GM23338 (cell line): ENCODE measurements at regions not wholly inside any gene's neighbourhood (a gene's known extent, or its start where the extent isn't known, plus 50 kb on each side); places are given as distances from the start of the nearest gene placed in this dataset.

Source experiments
- ATAC-seq: fragments of 200-7000 bp; cut with Tn5 transposase; 3 replicates; pipeline ENCODE4 v1.9.1; 2020
- DNase-seq: peaks from one replicate; pipeline ENCODE4 v3.0.0-alpha.2; 2015; ENCODE audit warnings: low spot score
- H2AFZ ChIP-seq: fragments of 200-600 bp; sonication (generic); 2 replicates; pipeline ENCODE4 v1.8.0; 2016; ENCODE audit warnings: antibody characterized with exemption, mild to moderate bottlenecking, moderate library complexity
- H3F3A ChIP-seq: fragments of 200-600 bp; sonication (generic); replicated peaks from 2 replicates; pipeline ENCODE4 v1.8.0; 2017; ENCODE audit warnings: antibody characterized with exemption, mixed run types, low read depth
- H3K27ac ChIP-seq: fragments of 200-600 bp; sonication (generic); 2 replicates; pipeline ENCODE4 v1.6.1; 2016; ENCODE audit warnings: low read depth
- H3K27me3 ChIP-seq: fragments of 200-600 bp; sonication (generic); 2 replicates; pipeline ENCODE4 v1.8.0; 2016; ENCODE audit warnings: mild to moderate bottlenecking, mixed run types, moderate library complexity; ENCODE audit not compliant: insufficient read depth
- H3K36me3 ChIP-seq: fragments of 200-600 bp; sonication (generic); 2 replicates; pipeline ENCODE4 v1.8.0; 2016; ENCODE audit warnings: mild to moderate bottlenecking; ENCODE audit not compliant: insufficient read depth
- H3K4me1 ChIP-seq: fragments of 200-600 bp; sonication (generic); 2 replicates; pipeline ENCODE4 v1.8.0; 2016; ENCODE audit warnings: mild to moderate bottlenecking, moderate library complexity; ENCODE audit not compliant: insufficient read depth
- H3K4me2 ChIP-seq: fragments of 200-600 bp; sonication (generic); 2 replicates; pipeline ENCODE4 v1.7.1; 2017; ENCODE audit warnings: mixed run types
- H3K4me3 ChIP-seq: fragments of 200-600 bp; sonication (generic); 2 replicates; pipeline ENCODE4 v1.6.1; 2016; ENCODE audit warnings: mixed run types
- H3K79me2 ChIP-seq: fragments of 200-600 bp; sonication (generic); replicated peaks from 2 replicates; pipeline ENCODE4 v1.8.0; 2017; ENCODE audit warnings: mild to moderate bottlenecking; ENCODE audit not compliant: insufficient read depth
- H3K9me2 ChIP-seq: fragments of 200-600 bp; sonication (generic); 2 replicates; pipeline ENCODE4 v1.8.0; 2017; ENCODE audit not compliant: insufficient read depth
- H4K20me1 ChIP-seq: fragments of 200-600 bp; sonication (generic); replicated peaks from 2 replicates; pipeline ENCODE4 v1.8.0; 2017; ENCODE audit warnings: mild to moderate bottlenecking; ENCODE audit not compliant: insufficient read depth
- H3K27ac Mint-ChIP-seq: 2 replicates; pipeline ENCODE4 v1.8.0; 2020; ENCODE audit warnings: inconsistent platforms, mild to moderate bottlenecking, moderate library complexity, mixed read lengths
- H3K27me3 Mint-ChIP-seq: 3 replicates; pipeline ENCODE4 v1.8.0; 2022; ENCODE audit warnings: low read depth, mild to moderate bottlenecking, moderate library complexity, mixed read lengths, inconsistent platforms; ENCODE audit not compliant: insufficient read depth, poor library complexity
- H3K36me3 Mint-ChIP-seq: 3 replicates; pipeline ENCODE4 v1.8.0; 2021; ENCODE audit warnings: low read depth, mild to moderate bottlenecking, inconsistent platforms, moderate library complexity, mixed read lengths
- H3K4me1 Mint-ChIP-seq: 3 replicates; pipeline ENCODE4 v1.8.0; 2020; ENCODE audit warnings: mild to moderate bottlenecking, inconsistent platforms, mixed read lengths
- H3K4me3 Mint-ChIP-seq: 3 replicates; pipeline ENCODE4 v1.8.0; 2021; ENCODE audit warnings: moderate library complexity, mild to moderate bottlenecking, inconsistent platforms, mixed read lengths
- H3K9me3 Mint-ChIP-seq: 3 replicates; pipeline ENCODE4 v1.8.0; 2020; ENCODE audit warnings: moderate library complexity, mild to moderate bottlenecking, inconsistent platforms, mixed read lengths
- CREB1 ChIP-seq: fragments of 250-450 bp; sonication (Bioruptor Pico); IDR thresholded peaks from 2 replicates; pipeline ENCODE4 v1.5.0; 2020; ENCODE audit warnings: low read depth, mild to moderate bottlenecking, moderate library complexity
- EZH2 ChIP-seq: fragments of 200-600 bp; sonication (generic); IDR thresholded peaks from one replicate; pipeline ENCODE4 v1.8.0; 2017; ENCODE audit warnings: antibody characterized with exemption, mild to moderate bottlenecking, low read depth; ENCODE audit not compliant: unreplicated experiment
- EZH2phosphoT487 ChIP-seq: fragments of 200-600 bp; sonication (generic); IDR thresholded peaks from one replicate; pipeline ENCODE4 v1.8.1; 2018; ENCODE audit warnings: antibody characterized with exemption; ENCODE audit not compliant: unreplicated experiment
- JUNB ChIP-seq: IDR thresholded peaks from one replicate; pipeline ENCODE4 v1.6.1; 2016; ENCODE audit warnings: antibody characterized with exemption; ENCODE audit not compliant: unreplicated experiment
- NANOG ChIP-seq: IDR thresholded peaks from 2 replicates; pipeline ENCODE4 v1.6.1; 2016; ENCODE audit warnings: antibody characterized with exemption, borderline replicate concordance
- POLR2AphosphoS5 ChIP-seq: IDR thresholded peaks from 2 replicates; pipeline ENCODE4 v1.6.1; 2016; ENCODE audit warnings: antibody characterized with exemption, low read depth
- STAT1 ChIP-seq: IDR thresholded peaks from one replicate; pipeline ENCODE4 v1.6.1; 2016; ENCODE audit warnings: antibody characterized with exemption; ENCODE audit not compliant: unreplicated experiment
- ZNF114 ChIP-seq: fragments of 250-450 bp; sonication (Bioruptor Pico); IDR thresholded peaks from 2 replicates; pipeline ENCODE4 v1.5.0; 2020; ENCODE audit warnings: mild to moderate bottlenecking, moderate library complexity
- ZNF331 ChIP-seq: fragments of 250-450 bp; sonication (Bioruptor Pico); IDR thresholded peaks from 2 replicates; pipeline ENCODE4 v1.5.0; 2020; ENCODE audit warnings: low read depth, mild to moderate bottlenecking, moderate library complexity
- TF ChIP-seq, protein P1 (sequence below): IDR thresholded peaks from one replicate; pipeline ENCODE4 v1.6.1; 2018; ENCODE audit warnings: antibody characterized with exemption; ENCODE audit not compliant: unreplicated experiment
- TF ChIP-seq, protein P2 (sequence below): IDR thresholded peaks from 2 replicates; pipeline ENCODE4 v1.6.1; 2016; ENCODE audit warnings: antibody characterized with exemption
- TF ChIP-seq, protein P3 (sequence below), 2 experiments: fragments of 200-600 bp in 1 of 2; sonication (generic) in 1 of 2; conservative IDR thresholded peaks; 2 replicates each; pipeline versions ENCODE4 v1.5.1 to v1.6.1; 2016 to 2017; ENCODE audit warnings: antibody characterized with exemption in 2 of 2, low read depth in 2 of 2, mild to moderate bottlenecking in 2 of 2, moderate library complexity in 1 of 2

DNA sequence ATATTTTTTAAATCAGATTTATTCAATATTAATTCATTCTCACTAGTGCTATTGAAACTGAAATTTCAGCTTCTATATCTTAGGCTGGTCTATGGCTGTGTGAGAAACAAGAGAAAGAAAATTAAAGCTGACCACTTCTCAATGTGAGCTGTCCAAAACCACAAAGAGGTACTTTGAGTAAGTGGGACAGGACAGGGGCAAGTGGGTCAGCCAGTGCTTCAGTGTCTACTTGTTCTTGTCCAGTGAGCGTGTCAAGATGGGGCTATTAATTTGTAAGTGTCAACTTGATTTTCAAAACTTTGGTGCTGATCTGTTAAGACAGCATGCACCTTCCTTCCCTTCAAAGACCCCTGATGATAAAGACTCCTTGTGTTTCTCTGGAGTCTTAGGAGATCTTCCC is 533.9 kb downstream of the PLPP3 start (continued):
- TF ChIP-seq, protein P1, sequence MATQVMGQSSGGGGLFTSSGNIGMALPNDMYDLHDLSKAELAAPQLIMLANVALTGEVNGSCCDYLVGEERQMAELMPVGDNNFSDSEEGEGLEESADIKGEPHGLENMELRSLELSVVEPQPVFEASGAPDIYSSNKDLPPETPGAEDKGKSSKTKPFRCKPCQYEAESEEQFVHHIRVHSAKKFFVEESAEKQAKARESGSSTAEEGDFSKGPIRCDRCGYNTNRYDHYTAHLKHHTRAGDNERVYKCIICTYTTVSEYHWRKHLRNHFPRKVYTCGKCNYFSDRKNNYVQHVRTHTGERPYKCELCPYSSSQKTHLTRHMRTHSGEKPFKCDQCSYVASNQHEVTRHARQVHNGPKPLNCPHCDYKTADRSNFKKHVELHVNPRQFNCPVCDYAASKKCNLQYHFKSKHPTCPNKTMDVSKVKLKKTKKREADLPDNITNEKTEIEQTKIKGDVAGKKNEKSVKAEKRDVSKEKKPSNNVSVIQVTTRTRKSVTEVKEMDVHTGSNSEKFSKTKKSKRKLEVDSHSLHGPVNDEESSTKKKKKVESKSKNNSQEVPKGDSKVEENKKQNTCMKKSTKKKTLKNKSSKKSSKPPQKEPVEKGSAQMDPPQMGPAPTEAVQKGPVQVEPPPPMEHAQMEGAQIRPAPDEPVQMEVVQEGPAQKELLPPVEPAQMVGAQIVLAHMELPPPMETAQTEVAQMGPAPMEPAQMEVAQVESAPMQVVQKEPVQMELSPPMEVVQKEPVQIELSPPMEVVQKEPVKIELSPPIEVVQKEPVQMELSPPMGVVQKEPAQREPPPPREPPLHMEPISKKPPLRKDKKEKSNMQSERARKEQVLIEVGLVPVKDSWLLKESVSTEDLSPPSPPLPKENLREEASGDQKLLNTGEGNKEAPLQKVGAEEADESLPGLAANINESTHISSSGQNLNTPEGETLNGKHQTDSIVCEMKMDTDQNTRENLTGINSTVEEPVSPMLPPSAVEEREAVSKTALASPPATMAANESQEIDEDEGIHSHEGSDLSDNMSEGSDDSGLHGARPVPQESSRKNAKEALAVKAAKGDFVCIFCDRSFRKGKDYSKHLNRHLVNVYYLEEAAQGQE, result no peak
- TF ChIP-seq, protein P2, sequence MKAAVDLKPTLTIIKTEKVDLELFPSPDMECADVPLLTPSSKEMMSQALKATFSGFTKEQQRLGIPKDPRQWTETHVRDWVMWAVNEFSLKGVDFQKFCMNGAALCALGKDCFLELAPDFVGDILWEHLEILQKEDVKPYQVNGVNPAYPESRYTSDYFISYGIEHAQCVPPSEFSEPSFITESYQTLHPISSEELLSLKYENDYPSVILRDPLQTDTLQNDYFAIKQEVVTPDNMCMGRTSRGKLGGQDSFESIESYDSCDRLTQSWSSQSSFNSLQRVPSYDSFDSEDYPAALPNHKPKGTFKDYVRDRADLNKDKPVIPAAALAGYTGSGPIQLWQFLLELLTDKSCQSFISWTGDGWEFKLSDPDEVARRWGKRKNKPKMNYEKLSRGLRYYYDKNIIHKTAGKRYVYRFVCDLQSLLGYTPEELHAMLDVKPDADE, result no peak
- TF ChIP-seq STAT1, result no peak
- TF ChIP-seq ZNF114 (CRISPR knock-in tag), result no peak
- no peak for TF ChIP-seq JUNB
- TF ChIP-seq EZH2phosphoT487, result no peak
- no peak for TF ChIP-seq CREB1 (CRISPR knock-in tag)

DNA sequence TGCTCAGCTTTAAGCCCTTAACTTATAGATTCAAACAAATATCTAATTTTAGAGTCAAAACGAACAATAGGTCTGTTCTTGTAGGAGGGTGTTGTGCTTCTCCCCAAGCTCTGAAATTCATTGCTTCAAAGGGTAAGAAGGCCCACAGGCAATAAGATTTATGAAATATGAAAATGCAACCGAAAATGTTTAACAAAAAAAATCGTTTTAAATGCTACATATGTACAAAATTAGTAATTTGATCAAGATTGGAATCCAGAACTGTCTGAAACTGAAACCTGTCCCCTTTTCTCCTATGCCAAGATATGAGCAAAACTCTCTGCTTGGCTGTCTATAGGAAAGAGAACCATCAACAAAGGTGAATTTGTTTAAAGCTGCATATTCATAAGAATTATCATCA is 534.3 kb downstream of the PLPP3 start:
- H3F3A ChIP-seq, result no peaks in the 10 kb centered on the region
- ATAC-seq (no peak), DNase-seq (no peak)
- Mint-ChIP-seq H3K27me3 (no peaks in the 10 kb centered on the region), H3K9me3 (0 out of 3 replicates have a peak, but pooled peaks cover 3% of the 10 kb centered on the region), H3K36me3 (no peaks in the 10 kb centered on the region), H3K4me1 (no peaks in the 10 kb centered on the region), H3K27ac (no peak overlapping the region), H3K4me3 (no peak overlapping the region)
- H2AFZ ChIP-seq, result no peak overlapping the region
- H3K27me3 ChIP-seq, result no peaks in the 10 kb centered on the region
- no peaks in the 10 kb centered on the region for H3K36me3 ChIP-seq
- H4K20me1 ChIP-seq, result no peaks in the 10 kb centered on the region
- no peaks in the 10 kb centered on the region for H3K79me2 ChIP-seq
- no peaks in the 10 kb centered on the region for H3K4me1 ChIP-seq
- no peak overlapping the region for H3K4me3 ChIP-seq
- H3K9me2 ChIP-seq, result peaks cover 6% of the 10 kb centered on the region; the same call in 1 of the 2 replicates
- H3K27ac ChIP-seq, result no peak overlapping the region
- H3K4me2 ChIP-seq, result no peak overlapping the region
- TF ChIP-seq, protein P1, result no peak
- TF ChIP-seq NANOG (no peak), EZH2phosphoT487 (no peak), POLR2AphosphoS5 (no peak), JUNB (no peak), STAT1 (no peak), ZNF114 (CRISPR knock-in tag) (no peak), CREB1 (CRISPR knock-in tag) (no peak), ZNF331 (CRISPR knock-in tag) (no peak), EZH2 (no peak)
- TF ChIP-seq, protein P2, result no peak
- TF ChIP-seq, protein P3, sequence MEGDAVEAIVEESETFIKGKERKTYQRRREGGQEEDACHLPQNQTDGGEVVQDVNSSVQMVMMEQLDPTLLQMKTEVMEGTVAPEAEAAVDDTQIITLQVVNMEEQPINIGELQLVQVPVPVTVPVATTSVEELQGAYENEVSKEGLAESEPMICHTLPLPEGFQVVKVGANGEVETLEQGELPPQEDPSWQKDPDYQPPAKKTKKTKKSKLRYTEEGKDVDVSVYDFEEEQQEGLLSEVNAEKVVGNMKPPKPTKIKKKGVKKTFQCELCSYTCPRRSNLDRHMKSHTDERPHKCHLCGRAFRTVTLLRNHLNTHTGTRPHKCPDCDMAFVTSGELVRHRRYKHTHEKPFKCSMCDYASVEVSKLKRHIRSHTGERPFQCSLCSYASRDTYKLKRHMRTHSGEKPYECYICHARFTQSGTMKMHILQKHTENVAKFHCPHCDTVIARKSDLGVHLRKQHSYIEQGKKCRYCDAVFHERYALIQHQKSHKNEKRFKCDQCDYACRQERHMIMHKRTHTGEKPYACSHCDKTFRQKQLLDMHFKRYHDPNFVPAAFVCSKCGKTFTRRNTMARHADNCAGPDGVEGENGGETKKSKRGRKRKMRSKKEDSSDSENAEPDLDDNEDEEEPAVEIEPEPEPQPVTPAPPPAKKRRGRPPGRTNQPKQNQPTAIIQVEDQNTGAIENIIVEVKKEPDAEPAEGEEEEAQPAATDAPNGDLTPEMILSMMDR (conservative IDR thresholded peaks at IDR 0.05; ENCODE audit: low read depth in 2 of 2), result no peak
